ENCODE measurements at regions not wholly inside any gene's neighbourhood (a gene's known extent, or its start where the extent isn't known, plus 50 kb on each side); places are given as distances from the start of the nearest gene placed in this dataset.
"Not testable (repeated sequence)": the region's sequence is repeated elsewhere in the genome, so short reads cannot be mapped to it uniquely, and the experiment has no call there.

- H3K4me1 Mint-ChIP-seq, result peaks cover 6 to 7% of the 10 kb centered on the region in 2 donors
- TF ChIP-seq CTCF (IDR thresholded peaks at IDR 0.05), result no peak
- H3K36me3 Mint-ChIP-seq, result no peaks in the 10 kb centered on the region
- intact Hi-C loops (cut with micrococcal nuclease), result loop anchor here (2.0 to 5.0 kb wide), 2 partner anchors 168 to 561 kb away; partner anchors contain the start of genes SLC41A3 and ZXDC
- peaks cover 12% of the 10 kb centered on the region for H3K4me1 ChIP-seq (ENCODE audit: control insufficient read depth, insufficient read depth, low read length)
- peak overlapping the region; percentile 69 for H3K4me3 ChIP-seq (ENCODE audit: low read length)
- H3K27me3 ChIP-seq (ENCODE audit: control insufficient read depth, insufficient read depth, low read length), result no peaks in the 10 kb centered on the region
- no peaks in the 10 kb centered on the region for H3K27me3 Mint-ChIP-seq (ENCODE audit: low read depth in 2 of 2)
- DNase-seq (peak; percentile 86 to 96), ATAC-seq (peak; percentile 90 to 99 (median 92))
- H3K4me3 Mint-ChIP-seq, result peak overlapping the region; percentile 89
- H3K27ac Mint-ChIP-seq, result peak overlapping the region; percentile 88 to 93
- H3K36me3 ChIP-seq (ENCODE audit: control insufficient read depth, insufficient read depth, low read length), result no peaks in the 10 kb centered on the region
- H3K9me3 Mint-ChIP-seq, result no peaks in the 10 kb centered on the region
- no peaks in the 10 kb centered on the region for H3K9me3 ChIP-seq (ENCODE audit: control insufficient read depth, insufficient read depth, low read length)
- under 1% methylated on average over 58 of the region's 58 CpGs for WGBS (ENCODE audit: insufficient coverage)
- peak overlapping the region; percentile 81 for H3K27ac ChIP-seq (ENCODE audit: low read length)
These were observed 52.5 kb upstream of the ROPN1B start for GRCh38 chr3:125916376-125916978.

GRCh38 chr3:125917020-125917549, 51.9 kb upstream of the ROPN1B start:
- not testable (repeated sequence) for H3K9me3 ChIP-seq (ENCODE audit: control insufficient read depth, insufficient read depth, low read length); ATAC-seq; H3K4me1 Mint-ChIP-seq; H3K36me3 Mint-ChIP-seq; H3K27me3 ChIP-seq (ENCODE audit: control insufficient read depth, insufficient read depth, low read length); H3K27me3 Mint-ChIP-seq (ENCODE audit: low read depth in 2 of 2); H3K36me3 ChIP-seq (ENCODE audit: control insufficient read depth, insufficient read depth, low read length); H3K9me3 Mint-ChIP-seq
- DNase-seq, result peak in 1 of 2 donors; percentile 48
- H3K4me1 ChIP-seq (ENCODE audit: control insufficient read depth, insufficient read depth, low read length), result peaks cover 12% of the 10 kb centered on the region
- intact Hi-C loops (cut with micrococcal nuclease), result loop anchor here (2.0 to 5.0 kb wide), 2 partner anchors 168 to 560 kb away; partner anchors contain the start of genes SLC41A3 and ZXDC
- WGBS (ENCODE audit: insufficient coverage), result 0% methylated on average over 10 of the region's 12 CpGs
- H3K27ac ChIP-seq (ENCODE audit: low read length), result peak overlapping the region; percentile 72
- H3K4me3 ChIP-seq (ENCODE audit: low read length), result peak overlapping the region; percentile 69
- Mint-ChIP-seq H3K27ac (peak overlapping the region; percentile 88 to 93), H3K4me3 (peak overlapping the region; percentile 89)

- H3K36me3 Mint-ChIP-seq; H3K9me3 ChIP-seq (ENCODE audit: control insufficient read depth, insufficient read depth, low read length); H3K27me3 Mint-ChIP-seq (ENCODE audit: low read depth in 2 of 2); DNase-seq; H3K4me3 ChIP-seq (ENCODE audit: low read length); H3K4me1 Mint-ChIP-seq; H3K27ac ChIP-seq (ENCODE audit: low read length); ATAC-seq; H3K9me3 Mint-ChIP-seq; H3K27ac Mint-ChIP-seq; H3K27me3 ChIP-seq (ENCODE audit: control insufficient read depth, insufficient read depth, low read length); H3K36me3 ChIP-seq (ENCODE audit: control insufficient read depth, insufficient read depth, low read length): not testable (repeated sequence)
- peaks cover 12% of the 10 kb centered on the region for H3K4me1 ChIP-seq (ENCODE audit: control insufficient read depth, insufficient read depth, low read length)
- peak overlapping the region; percentile 49 for H3K4me3 Mint-ChIP-seq
- intact Hi-C loops (cut with micrococcal nuclease), result loop anchor here (5.0 kb wide), 1 partner anchor 559 kb away; the partner anchor contains the start of gene ZXDC
- WGBS (ENCODE audit: insufficient coverage), result 95% methylated on average over 1 of the region's 1 CpG
These were observed 51.0 kb upstream of the ROPN1B start for GRCh38 chr3:125918024-125918423.

DNA sequence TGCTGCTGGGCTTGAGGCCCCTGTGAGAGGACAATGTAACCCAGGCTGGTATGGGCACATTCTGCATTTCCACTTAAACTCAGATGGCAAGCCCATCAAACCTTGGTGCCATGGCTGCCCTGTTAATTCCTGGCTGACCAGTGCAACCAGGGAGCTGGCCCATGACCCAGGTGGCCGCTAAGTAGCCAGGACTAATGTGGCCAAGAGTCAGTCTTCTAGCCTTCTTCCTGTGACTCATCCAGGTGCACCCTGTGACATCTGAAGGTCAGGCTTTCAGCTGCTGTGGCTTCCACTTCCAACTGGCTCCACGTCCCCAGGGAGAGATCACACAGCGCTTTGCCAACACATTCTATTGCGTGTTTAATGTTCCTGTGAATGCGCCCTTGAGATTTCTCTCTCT, 50.5 kb upstream of the ROPN1B start:
- not testable (repeated sequence) for DNase-seq; H3K4me1 Mint-ChIP-seq; H3K27ac ChIP-seq (ENCODE audit: low read length); H3K36me3 Mint-ChIP-seq; H3K9me3 ChIP-seq (ENCODE audit: control insufficient read depth, insufficient read depth, low read length); H3K27me3 Mint-ChIP-seq (ENCODE audit: low read depth in 2 of 2); H3K27me3 ChIP-seq (ENCODE audit: control insufficient read depth, insufficient read depth, low read length); H3K9me3 Mint-ChIP-seq; H3K4me3 Mint-ChIP-seq; H3K4me3 ChIP-seq (ENCODE audit: low read length); H3K36me3 ChIP-seq (ENCODE audit: control insufficient read depth, insufficient read depth, low read length); ATAC-seq; H3K27ac Mint-ChIP-seq
- H3K4me1 ChIP-seq (ENCODE audit: control insufficient read depth, insufficient read depth, low read length), result peaks cover 12% of the 10 kb centered on the region
- intact Hi-C loops (cut with micrococcal nuclease), result loop anchor here (5.0 kb wide), 1 partner anchor 559 kb away; the partner anchor contains the start of gene ZXDC
- 93% methylated on average over 5 of the region's 5 CpGs for WGBS (ENCODE audit: insufficient coverage)

DNA sequence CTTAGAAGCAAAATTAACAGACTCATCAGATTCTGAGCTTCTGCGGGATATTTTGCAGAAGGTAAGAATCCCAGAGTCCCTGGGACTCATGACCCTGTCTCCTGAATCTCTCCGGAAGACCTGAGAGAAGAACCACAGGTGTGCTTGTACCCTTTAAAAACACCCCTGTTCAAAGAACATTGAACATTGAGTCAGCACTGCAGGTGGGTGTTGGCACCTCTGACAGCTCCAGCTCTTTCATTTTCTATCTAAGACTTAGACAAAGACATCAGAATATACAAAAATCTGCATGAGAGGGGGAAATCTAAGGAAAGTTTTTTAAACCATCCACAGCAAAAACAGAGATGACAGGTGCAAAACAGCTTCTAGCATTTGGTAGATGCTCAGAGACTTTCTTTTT, 50.1 kb upstream of the ROPN1B start:
- not testable (repeated sequence) for H3K9me3 ChIP-seq (ENCODE audit: control insufficient read depth, insufficient read depth, low read length); H3K4me1 Mint-ChIP-seq; H3K27me3 Mint-ChIP-seq (ENCODE audit: low read depth in 2 of 2); H3K27ac ChIP-seq (ENCODE audit: low read length); ATAC-seq; H3K36me3 Mint-ChIP-seq; DNase-seq; H3K9me3 Mint-ChIP-seq; H3K36me3 ChIP-seq (ENCODE audit: control insufficient read depth, insufficient read depth, low read length); H3K4me3 ChIP-seq (ENCODE audit: low read length); H3K27me3 ChIP-seq (ENCODE audit: control insufficient read depth, insufficient read depth, low read length); H3K27ac Mint-ChIP-seq; H3K4me3 Mint-ChIP-seq
- WGBS (ENCODE audit: insufficient coverage), result 86% methylated on average over 2 of the region's 2 CpGs
- peaks cover 12% of the 10 kb centered on the region for H3K4me1 ChIP-seq (ENCODE audit: control insufficient read depth, insufficient read depth, low read length)
- intact Hi-C loops (cut with micrococcal nuclease), result loop anchor here (5.0 kb wide), 1 partner anchor 558 kb away; the partner anchor contains the start of gene ZXDC

Data from natural killer cell (primary cell).